T-helper 9 cell (primary cell): ENCODE measurements at regions not wholly inside any gene's neighbourhood (a gene's known extent, or its start where the extent isn't known, plus 50 kb on each side); places are given as distances from the start of the nearest gene placed in this dataset.

Source experiments
- DNase-seq: peaks from one replicate; pipeline ENCODE4 v3.0.0-alpha.2; 2020

GRCh38 chr1:30061292-30062220 lies 661.8 kb downstream of the MATN1 start:
- no peak for DNase-seq

- no peak for DNase-seq
Observed at GRCh38 chr1:30060738-30061137, 662.6 kb downstream of the MATN1 start.

- DNase-seq = no peak
Observed at GRCh38 chr1:30058970-30059369, 664.4 kb downstream of the MATN1 start.

- no peak for DNase-seq
Observed at GRCh38 chr1:30054126-30054525, 669.3 kb downstream of the MATN1 start.

GRCh38 chr1:30052178-30052577 lies 671.2 kb downstream of the MATN1 start:
- DNase-seq = no peak

- no peak for DNase-seq
Observed at GRCh38 chr1:30051777-30052176, 671.6 kb downstream of the MATN1 start.

- DNase-seq = no peak
Observed at GRCh38 chr1:30049748-30050296, 673.6 kb downstream of the MATN1 start.

- no peak for DNase-seq
Observed at GRCh38 chr1:30048905-30049304, 674.5 kb downstream of the MATN1 start.

- DNase-seq = no peak
Observed at GRCh38 chr1:30047576-30047975, 675.8 kb downstream of the MATN1 start.

- DNase-seq = no peak
Observed at GRCh38 chr1:30046751-30047150, 676.6 kb downstream of the MATN1 start.

- no peak for DNase-seq
Observed at GRCh38 chr1:30045304-30046090, 677.9 kb downstream of the MATN1 start.

GRCh38 chr1:30044656-30045144 lies 678.7 kb downstream of the MATN1 start:
- no peak for DNase-seq

GRCh38 chr1:30043731-30044408 lies 679.5 kb downstream of the MATN1 start:
- DNase-seq = no peak

- no peak for DNase-seq
Observed at GRCh38 chr1:30043256-30043655, 680.1 kb downstream of the MATN1 start.

GRCh38 chr1:30042438-30043147 lies 680.8 kb downstream of the MATN1 start:
- no peak for DNase-seq

- DNase-seq = no peak
Observed at GRCh38 chr1:30041741-30042437, 681.5 kb downstream of the MATN1 start.

GRCh38 chr1:30040081-30041019 lies 683.0 kb downstream of the MATN1 start:
- DNase-seq = no peak

GRCh38 chr1:30039354-30040080 lies 683.9 kb downstream of the MATN1 start:
- DNase-seq = no peak
